Smooth muscle cell (in vitro differentiated cells): ENCODE measurements at regions not wholly inside any gene's neighbourhood (a gene's known extent, or its start where the extent isn't known, plus 50 kb on each side); places are given as distances from the start of the nearest gene placed in this dataset.

Experiments used
- DNase-seq: peaks from one replicate; lab custom pipeline; 2025; ENCODE audit not compliant: unreplicated experiment; lab: John Stamatoyannopoulos, UW
- H2AFZ ChIP-seq: fragments of 200-600 bp; sonication (generic); 2 replicates; pipeline ENCODE4 v1.6.0; 2016; ENCODE audit warnings: antibody characterized with exemption, low read depth, mild to moderate bottlenecking
- H3F3A ChIP-seq: fragments of 200-600 bp; sonication (generic); 2 replicates; pipeline ENCODE4 v1.6.0; 2017; ENCODE audit warnings: antibody characterized with exemption, low read depth
- H3K27ac ChIP-seq: fragments of 200-600 bp; sonication (generic); 2 replicates; pipeline ENCODE4 v1.5.1; 2016; ENCODE audit warnings: low read depth, mild to moderate bottlenecking
- H3K27me3 ChIP-seq: fragments of 200-600 bp; sonication (generic); 2 replicates; pipeline ENCODE4 v1.6.1; 2016; ENCODE audit warnings: low read depth, mild to moderate bottlenecking
- H3K36me3 ChIP-seq: fragments of 200-600 bp; sonication (generic); 2 replicates; pipeline ENCODE4 v1.5.1; 2016; ENCODE audit warnings: low read depth
- H3K4me1 ChIP-seq: fragments of 200-600 bp; sonication (generic); 2 replicates; pipeline ENCODE4 v1.5.1; 2016; ENCODE audit warnings: low read depth
- H3K4me2 ChIP-seq: fragments of 200-600 bp; sonication (generic); 2 replicates; pipeline ENCODE4 v1.6.0; 2016; ENCODE audit warnings: mild to moderate bottlenecking
- H3K4me3 ChIP-seq: fragments of 200-600 bp; sonication (generic); 2 replicates; pipeline ENCODE4 v1.5.1; 2016; ENCODE audit warnings: mild to moderate bottlenecking
- H3K79me2 ChIP-seq: fragments of 200-600 bp; sonication (generic); 2 replicates; pipeline ENCODE4 v1.6.0; 2016; ENCODE audit warnings: low read depth, mild to moderate bottlenecking
- H3K9ac ChIP-seq: fragments of 200-600 bp; sonication (generic); 2 replicates; pipeline ENCODE4 v1.6.0; 2016; ENCODE audit warnings: low read depth
- H3K9me3 ChIP-seq: fragments of 200-600 bp; sonication (generic); replicated peaks from 2 replicates; pipeline ENCODE4 v1.5.1; 2016; ENCODE audit warnings: low read depth
- H4K20me1 ChIP-seq: fragments of 200-600 bp; sonication (generic); 2 replicates; pipeline ENCODE4 v1.6.0; 2016; ENCODE audit warnings: low read depth
- CTCF ChIP-seq: fragments of 200-600 bp; sonication (generic); IDR thresholded peaks from 2 replicates; pipeline ENCODE4 v1.5.1; 2017; ENCODE audit warnings: borderline replicate concordance, mild to moderate bottlenecking, antibody characterized with exemption; ENCODE audit not compliant: insufficient read depth, poor library complexity, severe bottlenecking
- WGBS: methylation state at CpG from one replicate; pipeline ENCODE4 v1.1.7; 2016; ENCODE audit warnings: low lambda C conversion rate; 5-methylcytosine and 5-hydroxymethylcytosine counted together

- DNase-seq = no peak
- Histone ChIP-seq H4K20me1 (no peaks in the 10 kb centered on the region), H2AFZ (no peak overlapping the region), H3K9me3 (no peaks in the 10 kb centered on the region), H3K36me3 (no peaks in the 10 kb centered on the region), H3F3A (no peaks in the 10 kb centered on the region), H3K4me2 (no peak overlapping the region), H3K4me3 (no peak overlapping the region), H3K79me2 (no peaks in the 10 kb centered on the region), H3K27me3 (no peaks in the 10 kb centered on the region), H3K9ac (no peak overlapping the region), H3K27ac (no peak overlapping the region), H3K4me1 (no peaks in the 10 kb centered on the region)
- WGBS = 91% methylated on average over 5 of the region's 5 CpGs
- no peak for TF ChIP-seq CTCF
Observed at GRCh38 chr18:67433971-67434370, 82.5 kb downstream of the DSEL start.

GRCh38 chr18:67432806-67433205 is 83.7 kb downstream of the DSEL start:
- TF ChIP-seq CTCF = no peak

GRCh38 chr18:67428805-67429204 is 87.7 kb downstream of the DSEL start:
- 51% methylated on average over 2 of the region's 2 CpGs for WGBS
- DNase-seq = no peak
- H2AFZ ChIP-seq = peak overlapping the region; percentile 78
- H3K4me1 ChIP-seq = no peaks in the 10 kb centered on the region
- no peaks in the 10 kb centered on the region for H3F3A ChIP-seq
- H3K79me2 ChIP-seq = no peaks in the 10 kb centered on the region
- H3K36me3 ChIP-seq = no peaks in the 10 kb centered on the region
- H3K27me3 ChIP-seq = no peaks in the 10 kb centered on the region
- no peak for TF ChIP-seq CTCF
- H3K27ac ChIP-seq = peak overlapping the region; percentile 54
- H3K4me3 ChIP-seq = peak overlapping the region; percentile 7
- H3K9me3 ChIP-seq = no peaks in the 10 kb centered on the region
- no peaks in the 10 kb centered on the region for H4K20me1 ChIP-seq
- H3K4me2 ChIP-seq = peak overlapping the region; percentile 60
- no peak overlapping the region for H3K9ac ChIP-seq

More at GRCh38 chr18:67432806-67433205, 83.7 kb downstream of the DSEL start:
- H3K4me1 ChIP-seq = no peaks in the 10 kb centered on the region
- H3K27me3 ChIP-seq = no peaks in the 10 kb centered on the region
- H3K79me2 ChIP-seq = no peaks in the 10 kb centered on the region
- DNase-seq = no peak
- no peak overlapping the region for H3K9ac ChIP-seq
- H3K36me3 ChIP-seq = no peaks in the 10 kb centered on the region
- WGBS = 76% methylated on average over 4 of the region's 4 CpGs
- H3F3A ChIP-seq = no peaks in the 10 kb centered on the region
- H3K4me2 ChIP-seq = no peak overlapping the region
- no peaks in the 10 kb centered on the region for H4K20me1 ChIP-seq
- no peak overlapping the region for H3K4me3 ChIP-seq
- H3K27ac ChIP-seq = no peak overlapping the region
- H3K9me3 ChIP-seq = no peaks in the 10 kb centered on the region
- no peak overlapping the region for H2AFZ ChIP-seq

GRCh38 chr18:67428158-67428557 is 88.4 kb downstream of the DSEL start:
- 72% methylated on average over 2 of the region's 2 CpGs for WGBS
- DNase-seq = no peak
- H3K4me2 ChIP-seq = peak overlapping the region; percentile 60

More at GRCh38 chr18:67428158-67428557, 88.4 kb downstream of the DSEL start:
- Histone ChIP-seq H3K9me3 (no peaks in the 10 kb centered on the region), H3K4me3 (no peak overlapping the region), H3K36me3 (no peaks in the 10 kb centered on the region), H3F3A (no peaks in the 10 kb centered on the region), H3K4me1 (no peaks in the 10 kb centered on the region), H4K20me1 (no peaks in the 10 kb centered on the region), H3K79me2 (no peaks in the 10 kb centered on the region), H3K27ac (peak overlapping the region; percentile 54), H3K9ac (no peak overlapping the region), H2AFZ (peak overlapping the region; percentile 78), H3K27me3 (no peaks in the 10 kb centered on the region)
- no peak for TF ChIP-seq CTCF
